GF-D8 (cell line): ENCODE measurements at regions not wholly inside any gene's neighbourhood (a gene's known extent, or its start where the extent isn't known, plus 50 kb on each side); places are given as distances from the start of the nearest gene placed in this dataset.
"Not testable (repeated sequence)": the region's sequence is repeated elsewhere in the genome, so short reads cannot be mapped to it uniquely, and the experiment has no call there.

Experiments
- DNase-seq: peaks from one replicate; lab custom pipeline; 2025; lab: John Stamatoyannopoulos, UW

- DNase-seq: no peak
Measured at GRCh38 chr10:65628493-65629139, 1297.2 kb upstream of the LRRTM3 start.

- DNase-seq: no peak
Measured at GRCh38 chr10:65660006-65660405, 1265.8 kb upstream of the LRRTM3 start.

- DNase-seq: no peak
Measured at GRCh38 chr10:65670087-65670486, 1255.7 kb upstream of the LRRTM3 start.

- not testable (repeated sequence) for DNase-seq
Measured at GRCh38 chr10:65670596-65670995, 1255.2 kb upstream of the LRRTM3 start.

- no peak for DNase-seq
Measured at GRCh38 chr10:65675236-65675635, 1250.6 kb upstream of the LRRTM3 start.

- no peak for DNase-seq
Measured at GRCh38 chr10:65684896-65685295, 1240.9 kb upstream of the LRRTM3 start.

GRCh38 chr10:65701168-65701776 lies 1224.6 kb upstream of the LRRTM3 start:
- no peak for DNase-seq

- DNase-seq: no peak
Measured at GRCh38 chr10:65708057-65708456, 1217.8 kb upstream of the LRRTM3 start.

- no peak for DNase-seq
Measured at GRCh38 chr10:65710306-65710705, 1215.5 kb upstream of the LRRTM3 start.

GRCh38 chr10:65719790-65720189 lies 1206.0 kb upstream of the LRRTM3 start:
- no peak for DNase-seq

GRCh38 chr10:65720901-65721300 lies 1204.9 kb upstream of the LRRTM3 start:
- DNase-seq: no peak

GRCh38 chr10:65723525-65723924 lies 1202.3 kb upstream of the LRRTM3 start:
- DNase-seq: no peak

- DNase-seq: no peak
Measured at GRCh38 chr10:65735382-65735781, 1190.5 kb upstream of the LRRTM3 start.

GRCh38 chr10:65742906-65743305 lies 1182.9 kb upstream of the LRRTM3 start:
- DNase-seq: no peak

GRCh38 chr10:65751218-65751617 lies 1174.6 kb upstream of the LRRTM3 start:
- no peak for DNase-seq

GRCh38 chr10:65751896-65752295 lies 1173.9 kb upstream of the LRRTM3 start:
- no peak for DNase-seq

GRCh38 chr10:65753532-65753931 lies 1172.3 kb upstream of the LRRTM3 start:
- DNase-seq: no peak

- no peak for DNase-seq
Measured at GRCh38 chr10:65754112-65754511, 1171.7 kb upstream of the LRRTM3 start.

GRCh38 chr10:65762311-65762710 lies 1163.5 kb upstream of the LRRTM3 start:
- no peak for DNase-seq

- no peak for DNase-seq
Measured at GRCh38 chr10:65765006-65765541, 1160.8 kb upstream of the LRRTM3 start.

- DNase-seq: no peak
Measured at GRCh38 chr10:65769828-65770227, 1156.0 kb upstream of the LRRTM3 start.

- DNase-seq: no peak
Measured at GRCh38 chr10:65778753-65779152, 1147.1 kb upstream of the LRRTM3 start.

GRCh38 chr10:65779985-65780384 lies 1145.9 kb upstream of the LRRTM3 start:
- no peak for DNase-seq

GRCh38 chr10:65786279-65786678 lies 1139.6 kb upstream of the LRRTM3 start:
- DNase-seq: no peak
